Glutamatergic neuron (in vitro differentiated cells): ENCODE measurements at regions not wholly inside any gene's neighbourhood (a gene's known extent, or its start where the extent isn't known, plus 50 kb on each side); places are given as distances from the start of the nearest gene placed in this dataset.

Source experiments
- DNase-seq: peaks from one replicate; pipeline ENCODE4 v3.0.0; 2022
- H3K27ac Mint-ChIP-seq: one replicate; pipeline ENCODE4 v1.8.0; 2020; ENCODE audit warnings: mild to moderate bottlenecking, mixed read lengths, inconsistent platforms; ENCODE audit not compliant: unreplicated experiment
- H3K27me3 Mint-ChIP-seq: one replicate; pipeline ENCODE4 v1.8.0; 2020; ENCODE audit warnings: mild to moderate bottlenecking, moderate library complexity, mixed read lengths, inconsistent platforms; ENCODE audit not compliant: unreplicated experiment
- H3K36me3 Mint-ChIP-seq: one replicate; pipeline ENCODE4 v1.8.0; 2020; ENCODE audit warnings: mild to moderate bottlenecking, mixed read lengths, inconsistent platforms; ENCODE audit not compliant: unreplicated experiment
- H3K4me1 Mint-ChIP-seq: one replicate; pipeline ENCODE4 v1.8.0; 2020; ENCODE audit warnings: mild to moderate bottlenecking, low read depth, mixed read lengths, inconsistent platforms; ENCODE audit not compliant: unreplicated experiment
- H3K4me3 Mint-ChIP-seq: one replicate; pipeline ENCODE4 v1.8.0; 2020; ENCODE audit warnings: mild to moderate bottlenecking, mixed read lengths, inconsistent platforms; ENCODE audit not compliant: unreplicated experiment
- H3K9me3 Mint-ChIP-seq: one replicate; pipeline ENCODE4 v1.8.0; 2020; ENCODE audit warnings: mild to moderate bottlenecking, moderate library complexity, mixed read lengths, inconsistent platforms; ENCODE audit not compliant: unreplicated experiment
- CTCF ChIP-seq: fragments of 200-600 bp; sonication (generic); IDR thresholded peaks from one replicate; pipeline ENCODE4 v1.5.0; 2021; ENCODE audit not compliant: partially characterized antibody, unreplicated experiment

DNA sequence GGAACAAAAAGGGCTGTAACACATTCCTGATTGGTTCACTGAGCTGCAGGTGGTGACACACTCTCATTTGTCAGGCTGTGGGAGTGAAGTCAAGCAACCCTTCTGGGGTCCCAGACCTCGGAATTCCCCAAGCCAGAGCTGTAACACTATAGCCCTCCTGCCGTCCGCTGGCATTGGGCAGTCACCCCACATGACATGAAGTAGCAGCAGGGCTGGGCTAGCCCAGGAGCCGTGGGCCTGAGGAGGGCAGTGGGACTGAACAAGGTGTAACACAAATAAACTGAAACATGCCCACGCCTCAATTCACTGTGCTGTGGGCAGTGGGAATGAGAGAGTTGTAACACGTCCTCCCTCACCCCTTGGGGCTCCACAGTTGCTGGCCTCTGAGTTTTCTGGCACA lies 689.1 kb upstream of the EYS start:
- Mint-ChIP-seq H3K27me3 (no peaks in the 10 kb centered on the region), H3K9me3 (no peaks in the 10 kb centered on the region), H3K4me1 (no peaks in the 10 kb centered on the region), H3K27ac (no peak overlapping the region), H3K36me3 (no peaks in the 10 kb centered on the region), H3K4me3 (no peak overlapping the region)
- TF ChIP-seq CTCF: no peak
- no peak for DNase-seq

DNA sequence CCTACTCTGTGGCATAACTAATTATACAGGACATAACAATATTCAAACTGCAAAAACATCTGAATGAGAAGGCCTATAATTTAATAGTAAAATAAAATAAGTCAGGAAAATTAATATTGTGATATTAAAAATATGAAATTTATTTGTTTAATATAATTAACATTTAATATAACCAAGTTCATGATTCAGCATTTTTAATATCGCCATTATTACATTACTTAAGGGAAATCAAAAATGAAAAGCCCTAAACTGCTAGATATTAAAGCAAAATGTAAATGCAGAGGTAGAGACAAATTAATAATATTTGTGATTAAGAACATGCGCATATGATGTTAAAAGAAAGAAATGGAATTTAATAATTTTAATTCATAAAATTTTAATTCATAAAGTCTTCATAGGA lies 683.4 kb upstream of the EYS start:
- Mint-ChIP-seq H3K27ac (no peak overlapping the region), H3K9me3 (no peaks in the 10 kb centered on the region), H3K4me1 (no peaks in the 10 kb centered on the region), H3K4me3 (no peak overlapping the region), H3K27me3 (no peaks in the 10 kb centered on the region), H3K36me3 (no peaks in the 10 kb centered on the region)
- no peak for TF ChIP-seq CTCF
- no peak for DNase-seq

GRCh38 chr6:66376001-66376400 lies 669.0 kb upstream of the EYS start:
- no peaks in the 10 kb centered on the region for H3K36me3 Mint-ChIP-seq
- no peak overlapping the region for H3K27ac Mint-ChIP-seq
- no peak for DNase-seq
- TF ChIP-seq CTCF: no peak
- H3K4me1 Mint-ChIP-seq: no peaks in the 10 kb centered on the region
- H3K27me3 Mint-ChIP-seq: no peaks in the 10 kb centered on the region
- no peak overlapping the region for H3K4me3 Mint-ChIP-seq
- no peaks in the 10 kb centered on the region for H3K9me3 Mint-ChIP-seq

DNA sequence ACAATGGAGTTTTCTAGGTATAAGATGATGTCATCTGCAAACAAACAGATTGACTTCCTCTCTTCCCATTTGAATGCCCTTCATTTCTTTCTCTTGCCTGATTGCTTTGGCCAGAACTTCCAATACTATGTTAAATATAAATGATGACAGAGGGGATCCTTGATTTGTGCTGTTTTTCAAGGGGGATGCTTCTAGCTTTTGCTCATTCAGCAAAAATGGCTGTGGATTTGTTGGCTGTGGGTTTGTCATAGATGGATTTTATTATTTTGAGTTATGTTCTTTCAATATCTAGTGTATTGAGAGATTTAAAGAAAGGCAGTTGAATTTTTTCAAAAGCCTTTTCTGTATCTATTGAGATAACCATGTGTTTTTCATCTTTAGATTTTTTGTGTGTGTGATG lies 662.4 kb upstream of the EYS start:
- H3K4me1 Mint-ChIP-seq: no peaks in the 10 kb centered on the region
- H3K4me3 Mint-ChIP-seq: no peak overlapping the region
- H3K27ac Mint-ChIP-seq: no peak overlapping the region
- DNase-seq: no peak
- no peaks in the 10 kb centered on the region for H3K27me3 Mint-ChIP-seq
- no peak for TF ChIP-seq CTCF
- no peaks in the 10 kb centered on the region for H3K36me3 Mint-ChIP-seq
- H3K9me3 Mint-ChIP-seq: no peaks in the 10 kb centered on the region

DNA sequence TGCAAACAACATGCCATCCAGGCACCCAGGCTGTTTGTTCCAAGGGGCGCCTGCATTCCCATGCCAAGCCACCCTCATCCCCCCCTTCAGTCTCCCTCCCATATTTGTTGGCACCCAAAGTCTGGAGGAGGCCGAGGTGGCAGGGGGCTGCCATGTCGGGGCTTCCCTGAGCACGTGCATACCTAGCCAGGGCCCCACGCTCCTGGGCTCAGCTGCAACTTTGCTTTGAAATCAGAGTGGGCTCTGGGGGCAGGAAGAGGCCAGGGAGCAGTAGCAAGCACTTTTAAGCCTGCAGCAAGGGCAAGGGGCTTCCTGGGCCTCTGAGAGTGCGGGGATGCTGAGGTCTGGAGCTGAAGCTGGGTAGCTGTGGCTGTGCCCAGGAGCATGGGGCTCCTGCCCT lies 655.9 kb upstream of the EYS start:
- no peak overlapping the region for H3K27ac Mint-ChIP-seq
- H3K27me3 Mint-ChIP-seq: no peaks in the 10 kb centered on the region
- no peaks in the 10 kb centered on the region for H3K36me3 Mint-ChIP-seq
- no peak for TF ChIP-seq CTCF
- H3K4me1 Mint-ChIP-seq: no peaks in the 10 kb centered on the region
- DNase-seq: no peak
- H3K9me3 Mint-ChIP-seq: peaks cover 2% of the 10 kb centered on the region
- H3K4me3 Mint-ChIP-seq: no peak overlapping the region
